ENCODE measurements at regions not wholly inside any gene's neighbourhood (a gene's known extent, or its start where the extent isn't known, plus 50 kb on each side); places are given as distances from the start of the nearest gene placed in this dataset.

- H3K27ac ChIP-seq, result no peak overlapping the region
- H3K4me1 ChIP-seq, result no peaks in the 10 kb centered on the region
- H3K9me3 ChIP-seq, result no peaks in the 10 kb centered on the region
- ATAC-seq, result no peak
- 82 to 96% (median 90%) methylated on average over 1 of the region's 1 CpG for WGBS, 3 donors
- intact Hi-C loops (cut with DNase I), result no loop called here
- H3K4me3 ChIP-seq, result no peak overlapping the region
- H3K36me3 ChIP-seq (ENCODE audit: insufficient read depth in 1 of 2, low read depth in 1 of 2), result no peaks in the 10 kb centered on the region
- no peaks in the 10 kb centered on the region for H3K27me3 ChIP-seq (ENCODE audit: insufficient read depth in 3 of 3, low read length in 2 of 3)
- DNase-seq, result no peak
- no peak for TF ChIP-seq CTCF (IDR thresholded peaks at IDR 0.05)
These were observed 340.1 kb upstream of the RGS18 start for GRCh38 chr1:191818198-191818597.

DNA sequence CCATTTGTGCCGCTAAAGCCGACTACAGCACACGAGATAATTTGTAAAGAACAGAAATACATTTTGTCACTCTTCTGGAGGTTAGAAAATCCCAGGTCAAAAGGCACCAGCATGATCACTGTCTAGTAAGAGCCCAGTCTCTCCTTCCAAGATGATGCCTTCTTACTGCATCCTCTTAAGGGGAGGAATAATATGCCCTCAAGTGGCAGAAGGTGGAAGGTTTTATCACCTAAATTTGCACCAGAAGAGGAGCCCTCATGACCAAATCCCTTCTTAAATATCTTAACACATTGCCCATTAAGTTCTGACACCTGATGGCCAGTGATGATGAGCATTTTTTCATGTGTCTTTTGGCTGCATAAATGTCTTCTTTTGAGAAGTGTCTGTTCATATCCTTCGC, 326.7 kb upstream of the RGS18 start:
- TF ChIP-seq CTCF (IDR thresholded peaks at IDR 0.05), result no peak
- H3K27ac ChIP-seq, result no peak overlapping the region
- DNase-seq, result no peak
- H3K4me1 ChIP-seq, result no peaks in the 10 kb centered on the region
- H3K9me3 ChIP-seq, result no peaks in the 10 kb centered on the region
- no peaks in the 10 kb centered on the region for H3K36me3 ChIP-seq (ENCODE audit: insufficient read depth in 1 of 2, low read depth in 1 of 2)
- no peak for ATAC-seq
- intact Hi-C loops (cut with DNase I), result no loop called here
- H3K27me3 ChIP-seq (ENCODE audit: insufficient read depth in 3 of 3, low read length in 2 of 3), result no peaks in the 10 kb centered on the region
- WGBS, 3 donors, result 71 to 81% (median 73%) methylated on average over 4 of the region's 4 CpGs
- no peak overlapping the region for H3K4me3 ChIP-seq

DNA sequence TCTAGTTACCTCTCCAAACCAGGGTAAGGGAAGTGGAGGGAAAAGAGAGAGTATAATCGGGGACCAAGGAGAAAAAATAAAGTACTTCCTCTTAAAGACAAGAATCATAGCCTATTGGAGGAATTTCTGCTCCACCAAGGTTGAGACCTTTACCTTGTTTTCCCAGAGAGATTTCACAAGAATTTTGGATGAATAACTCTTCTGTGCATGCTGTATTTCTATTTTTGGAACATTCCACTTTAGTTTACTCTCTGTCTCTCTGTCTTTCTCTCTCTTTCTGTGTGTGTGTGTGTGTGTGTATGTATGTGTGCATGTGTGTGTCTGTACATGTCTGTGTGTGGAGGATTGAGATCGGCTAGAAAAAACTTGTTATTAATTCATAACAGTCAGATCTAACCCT, 318.4 kb upstream of the RGS18 start:
- Histone ChIP-seq H3K27ac (no peak overlapping the region), H3K36me3 (ENCODE audit: insufficient read depth in 1 of 2, low read depth in 1 of 2) (no peaks in the 10 kb centered on the region), H3K27me3 (ENCODE audit: insufficient read depth in 3 of 3, low read length in 2 of 3) (no peaks in the 10 kb centered on the region), H3K9me3 (no peaks in the 10 kb centered on the region), H3K4me1 (no peaks in the 10 kb centered on the region), H3K4me3 (no peak overlapping the region)
- DNase-seq (no peak), ATAC-seq (no peak)
- 70 to 77% (median 76%) methylated on average over 2 of the region's 2 CpGs for WGBS, 3 donors
- intact Hi-C loops (cut with DNase I), result no loop called here
- TF ChIP-seq CTCF (IDR thresholded peaks at IDR 0.05), result no peak

- DNase-seq (no peak), ATAC-seq (no peak)
- 88 to 93% (median 89%) methylated on average over 1 of the region's 1 CpG for WGBS, 3 donors
- Histone ChIP-seq H3K4me1 (no peaks in the 10 kb centered on the region), H3K27me3 (ENCODE audit: insufficient read depth in 3 of 3, low read length in 2 of 3) (no peaks in the 10 kb centered on the region), H3K9me3 (no peaks in the 10 kb centered on the region), H3K27ac (no peak overlapping the region), H3K4me3 (no peak overlapping the region), H3K36me3 (ENCODE audit: insufficient read depth in 1 of 2, low read depth in 1 of 2) (no peaks in the 10 kb centered on the region)
- no peak for TF ChIP-seq CTCF (IDR thresholded peaks at IDR 0.05)
- intact Hi-C loops (cut with DNase I), result no loop called here
These were observed 306.3 kb upstream of the RGS18 start for GRCh38 chr1:191851799-191852595.

GRCh38 chr1:191852907-191853306, 305.4 kb upstream of the RGS18 start:
- Histone ChIP-seq H3K4me3 (no peak overlapping the region), H3K27me3 (ENCODE audit: insufficient read depth in 3 of 3, low read length in 2 of 3) (no peaks in the 10 kb centered on the region), H3K4me1 (no peaks in the 10 kb centered on the region), H3K27ac (no peak overlapping the region), H3K36me3 (ENCODE audit: insufficient read depth in 1 of 2, low read depth in 1 of 2) (no peaks in the 10 kb centered on the region), H3K9me3 (no peaks in the 10 kb centered on the region)
- intact Hi-C loops (cut with DNase I), result no loop called here
- WGBS, 3 donors, result 83 to 91% (median 89%) methylated on average over 1 of the region's 1 CpG
- TF ChIP-seq CTCF (IDR thresholded peaks at IDR 0.05), result no peak
- ATAC-seq (no peak), DNase-seq (no peak)

All from psoas muscle (tissue), 7 donors.